Forelimb muscle (tissue), 1 donor: ENCODE measurements at regions not wholly inside any gene's neighbourhood (a gene's known extent, or its start where the extent isn't known, plus 50 kb on each side); places are given as distances from the start of the nearest gene placed in this dataset.
"Not testable (repeated sequence)": the region's sequence is repeated elsewhere in the genome, so short reads cannot be mapped to it uniquely, and the experiment has no call there.

Experiments used
- DNase-seq: peaks from one replicate; pipeline ENCODE4 v3.0.0-alpha.2; 2013; ENCODE audit warnings: low read depth

- no peak for DNase-seq
Observed at GRCh38 chr16:17747081-17747756, 276.5 kb upstream of the XYLT1 start.

DNA sequence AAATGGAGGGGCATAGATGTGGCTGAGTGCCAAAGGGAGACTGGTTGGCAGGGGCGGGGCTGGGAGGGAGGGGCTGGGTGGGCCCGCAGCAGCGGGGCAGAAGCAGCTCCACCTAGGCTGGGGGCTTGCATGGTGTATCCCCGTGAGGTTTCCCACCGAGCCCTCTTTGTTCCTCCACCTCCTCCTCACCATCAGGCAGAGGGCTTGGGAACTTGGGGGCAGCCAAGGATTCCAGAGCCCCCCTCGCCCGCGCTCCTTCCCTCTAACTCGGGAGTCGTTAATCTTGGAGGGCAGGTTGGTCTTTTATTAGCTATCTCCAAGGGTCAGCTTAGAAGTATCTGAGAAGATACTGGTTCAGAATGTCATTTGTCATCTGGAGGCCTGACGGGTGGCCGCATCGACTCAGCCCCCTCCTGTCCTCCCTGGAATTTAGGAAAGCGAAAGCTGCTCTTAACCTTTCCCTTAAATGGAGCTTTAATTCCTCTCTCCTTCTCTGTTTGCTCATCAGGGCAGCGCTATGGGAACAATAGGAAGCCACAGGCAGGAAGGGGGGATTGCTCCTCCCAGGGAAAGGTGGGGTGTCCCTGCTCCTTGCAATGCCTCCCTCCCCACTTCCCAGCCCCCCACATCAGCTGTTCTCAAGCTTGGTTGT is 274.3 kb upstream of the XYLT1 start:
- DNase-seq, result no peak

DNA sequence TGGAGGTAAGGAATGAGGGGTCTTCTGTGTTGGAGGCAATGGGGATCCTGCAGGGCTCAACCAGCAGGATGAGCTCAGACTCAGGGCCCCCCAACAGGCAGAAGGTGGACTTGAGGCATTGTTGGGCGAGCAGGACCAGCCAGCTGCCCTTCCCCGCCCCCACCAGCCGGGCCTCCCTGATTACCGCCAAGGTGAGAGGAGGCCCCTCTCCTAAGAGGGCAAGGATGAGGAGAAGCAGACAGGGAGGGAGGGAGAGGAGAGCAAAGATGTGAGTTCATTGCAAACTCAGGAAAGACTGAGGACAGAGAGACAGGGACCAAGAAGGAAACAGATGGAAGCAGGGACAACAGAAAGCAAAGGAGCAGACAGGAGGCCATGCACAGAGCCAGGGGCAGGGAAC is 272.8 kb upstream of the XYLT1 start:
- no peak for DNase-seq

- no peak for DNase-seq
Observed at GRCh38 chr16:17743158-17743557, 272.4 kb upstream of the XYLT1 start.

GRCh38 chr16:17735099-17735498 is 264.3 kb upstream of the XYLT1 start:
- not testable (repeated sequence) for DNase-seq

DNA sequence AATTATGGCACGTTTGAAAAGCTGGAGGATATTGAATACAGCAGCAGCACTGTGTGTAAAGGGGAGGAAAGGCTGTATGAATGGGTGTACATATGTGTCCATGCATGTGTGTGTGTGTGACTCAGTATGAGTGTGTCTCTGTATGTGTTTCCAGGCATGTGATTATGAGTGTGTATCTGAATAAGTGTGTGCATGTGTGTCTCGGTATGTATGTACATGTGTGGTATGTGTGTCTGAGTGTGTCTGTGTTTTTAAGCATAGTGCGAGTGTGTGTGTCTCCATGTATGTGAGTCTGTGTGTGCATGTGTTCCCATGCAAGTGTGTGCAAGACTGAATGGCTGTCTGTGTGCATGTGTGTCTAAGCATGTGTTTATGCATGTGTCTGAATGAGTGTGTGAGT is 259.1 kb upstream of the XYLT1 start:
- DNase-seq, result no peak

- no peak for DNase-seq
Observed at GRCh38 chr16:17728196-17728595, 257.4 kb upstream of the XYLT1 start.

DNA sequence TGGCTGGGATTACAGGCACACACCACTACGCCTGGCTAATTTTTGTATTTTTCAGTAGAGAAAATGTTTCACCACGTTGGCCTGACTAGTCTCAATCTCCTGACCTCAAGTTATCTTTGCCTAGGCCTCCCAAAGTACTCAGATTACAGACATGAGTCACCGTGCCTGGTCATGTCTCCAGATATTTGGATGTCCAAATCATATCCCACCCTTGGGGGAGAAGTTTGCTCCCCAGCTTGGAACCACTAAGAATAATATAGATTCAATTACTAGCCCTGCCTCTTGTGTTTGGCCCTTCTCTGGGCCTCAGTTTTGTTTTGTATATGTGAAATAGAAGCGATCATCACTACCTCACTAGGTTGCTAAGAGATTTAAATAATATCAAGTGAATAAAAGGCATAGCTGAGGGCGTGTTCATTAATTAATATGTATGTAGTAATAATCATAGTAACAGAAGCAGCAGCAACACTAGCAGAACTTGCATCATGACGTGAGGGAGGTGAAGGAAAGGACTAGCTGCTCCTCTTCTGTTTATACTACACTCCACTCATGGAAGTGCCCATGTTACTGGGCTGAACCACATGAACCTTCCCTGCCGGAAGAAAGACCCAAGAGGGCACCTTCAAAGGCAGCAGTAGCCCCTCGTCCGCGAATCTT is 253.6 kb upstream of the XYLT1 start:
- DNase-seq, result no peak

- DNase-seq, result no peak
Observed at GRCh38 chr16:17723531-17724134, 252.9 kb upstream of the XYLT1 start.

DNA sequence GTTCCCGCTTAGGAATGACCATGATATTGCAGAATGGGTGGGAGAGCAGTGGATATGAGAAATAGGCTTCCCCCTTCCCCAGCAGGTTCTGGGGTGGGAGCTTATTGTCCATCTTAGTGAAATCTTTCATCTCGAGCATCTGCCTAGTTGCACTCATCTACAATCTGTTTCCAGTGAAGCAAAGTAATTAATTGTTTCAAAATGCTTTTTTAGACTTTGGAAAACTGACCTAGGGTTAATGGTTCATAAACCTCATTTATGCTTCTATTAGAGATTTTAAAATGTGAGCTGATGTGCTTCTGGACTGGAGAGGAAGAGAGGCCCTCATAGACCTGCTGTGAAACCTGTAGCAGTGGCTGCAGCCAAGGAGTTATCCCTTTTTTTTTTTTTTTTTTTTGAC is 247.7 kb upstream of the XYLT1 start:
- DNase-seq, result no peak

GRCh38 chr16:17705847-17706246 is 235.1 kb upstream of the XYLT1 start:
- no peak for DNase-seq

DNA sequence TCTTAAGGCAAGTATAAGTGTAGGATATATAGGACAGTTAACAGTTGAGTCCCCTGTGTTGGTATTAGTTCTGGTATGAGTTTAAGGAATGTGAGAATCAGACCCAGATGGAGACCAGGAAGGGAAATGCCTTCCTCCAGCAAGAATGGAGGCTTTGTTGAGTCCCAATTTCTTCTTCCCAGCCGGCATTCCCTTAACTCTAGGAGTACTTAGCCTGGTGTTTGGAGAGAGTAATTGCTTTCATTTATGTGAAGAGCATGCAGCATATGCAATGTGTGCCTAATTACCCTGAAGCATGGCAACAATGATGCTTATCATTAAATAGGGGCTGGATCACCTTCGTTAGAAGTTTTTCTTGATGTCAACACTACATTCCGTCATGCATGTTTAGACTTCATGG is 225.9 kb upstream of the XYLT1 start:
- DNase-seq, result no peak

DNA sequence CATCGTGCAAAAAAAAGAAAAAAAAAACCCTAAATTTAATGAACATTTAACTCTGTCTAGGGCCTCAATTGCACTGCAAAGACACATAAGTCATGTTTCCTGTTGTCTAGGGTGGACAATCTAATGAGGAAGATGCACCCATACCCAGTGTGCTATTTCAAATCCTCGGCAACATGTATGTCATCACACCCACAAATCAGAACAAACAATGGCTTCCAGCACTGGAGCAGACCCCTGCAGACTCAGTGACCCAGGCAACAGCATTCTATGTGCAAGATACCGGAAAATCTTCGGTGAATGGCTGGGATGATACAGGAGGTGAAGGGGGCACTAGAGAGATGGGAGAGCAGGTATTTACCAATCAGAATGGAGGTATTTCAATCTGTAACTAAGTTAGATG is 221.7 kb upstream of the XYLT1 start:
- no peak for DNase-seq

DNA sequence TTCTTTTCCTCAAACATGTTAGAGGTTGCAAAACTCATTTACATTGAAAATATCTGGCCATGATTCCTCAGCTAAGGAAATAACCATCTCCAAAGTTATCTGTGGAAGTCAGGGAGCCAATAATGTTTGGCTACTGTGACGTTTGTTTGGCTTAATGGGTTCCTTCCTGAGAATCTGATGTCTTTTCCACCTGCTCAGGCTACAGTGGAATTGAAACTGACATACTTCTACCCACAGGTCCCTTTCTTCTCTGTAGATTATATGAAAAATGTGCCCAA is 221.1 kb upstream of the XYLT1 start:
- no peak for DNase-seq

DNA sequence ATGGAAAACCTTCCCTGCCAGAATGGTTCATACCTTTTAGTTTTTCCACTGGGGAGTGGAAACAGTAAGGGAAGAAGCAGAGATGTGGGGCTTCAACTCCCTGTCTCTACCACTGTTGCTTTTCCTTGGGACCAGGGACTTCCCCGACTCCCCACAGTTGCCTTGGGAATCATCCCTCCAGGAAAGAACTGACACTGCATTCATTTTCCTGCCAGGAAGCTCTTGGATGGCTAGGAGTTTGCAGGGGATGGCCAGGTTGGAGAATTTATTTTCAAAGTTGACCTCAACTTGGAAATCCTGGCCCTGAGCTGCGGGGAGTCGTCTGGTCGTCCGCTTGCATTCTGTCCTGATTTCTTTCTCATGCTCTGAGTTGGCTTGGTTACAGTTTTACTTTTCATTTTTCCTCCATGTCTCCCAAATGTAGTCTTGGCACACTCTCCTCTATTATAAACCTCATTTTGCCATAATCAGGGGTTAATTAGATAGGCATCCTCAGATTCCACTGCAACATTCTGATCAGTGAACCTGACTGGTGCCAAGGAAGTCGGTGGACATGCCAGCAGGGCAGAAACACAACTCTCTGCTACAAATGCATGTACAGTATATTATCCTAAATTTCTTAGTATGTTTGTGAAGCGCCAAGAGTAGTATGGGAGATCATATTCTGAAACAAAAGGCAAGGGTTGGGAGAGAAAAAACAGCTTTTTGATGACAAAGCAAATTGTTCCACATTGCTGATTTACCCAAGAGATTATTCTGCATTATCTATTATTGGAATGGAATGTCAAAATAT is 220.5 kb upstream of the XYLT1 start:
- DNase-seq, result no peak

- no peak for DNase-seq
Observed at GRCh38 chr16:17685447-17685846, 214.7 kb upstream of the XYLT1 start.

DNA sequence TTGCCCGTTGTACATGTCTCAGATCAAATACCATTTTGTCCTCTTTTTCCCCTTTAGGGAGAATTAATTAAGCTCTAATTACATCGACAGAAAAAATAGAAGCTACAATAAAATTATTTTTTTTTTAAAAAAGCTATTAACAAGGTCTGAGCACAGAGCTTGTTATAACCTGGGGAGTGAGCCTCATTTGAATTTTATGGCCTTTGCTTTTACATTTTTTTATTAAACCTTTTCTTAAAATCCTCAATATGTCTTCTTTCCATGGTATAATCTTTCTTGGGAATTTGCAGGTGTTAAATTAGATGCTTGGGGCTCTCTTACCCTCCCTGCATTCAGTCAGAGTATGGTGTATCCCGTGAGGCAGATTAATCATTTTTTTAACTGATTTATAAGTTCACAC is 212.5 kb upstream of the XYLT1 start:
- DNase-seq, result no peak

- DNase-seq, result no peak
Observed at GRCh38 chr16:17676171-17676570, 205.4 kb upstream of the XYLT1 start.

DNA sequence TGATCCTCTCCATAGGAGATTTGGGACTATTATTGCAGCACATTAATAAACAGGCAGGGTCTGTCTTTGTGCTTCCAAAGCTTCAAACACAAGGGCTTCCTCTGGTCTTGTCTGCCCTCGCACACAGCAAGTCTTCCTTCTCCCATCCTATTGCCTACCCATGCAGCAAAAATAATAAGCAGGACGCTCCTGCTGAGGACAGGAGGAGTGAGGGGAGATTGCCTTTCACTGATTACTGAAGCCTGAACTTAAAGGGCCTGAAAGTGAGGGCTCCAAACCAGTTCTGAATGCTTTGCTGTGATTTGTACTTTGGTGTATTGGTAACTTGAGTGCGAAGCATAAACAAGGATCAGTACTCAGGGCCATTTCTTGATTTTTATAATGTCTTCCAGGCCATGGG is 197.6 kb upstream of the XYLT1 start:
- DNase-seq, result no peak

- no peak for DNase-seq
Observed at GRCh38 chr16:17666293-17666692, 195.5 kb upstream of the XYLT1 start.

DNA sequence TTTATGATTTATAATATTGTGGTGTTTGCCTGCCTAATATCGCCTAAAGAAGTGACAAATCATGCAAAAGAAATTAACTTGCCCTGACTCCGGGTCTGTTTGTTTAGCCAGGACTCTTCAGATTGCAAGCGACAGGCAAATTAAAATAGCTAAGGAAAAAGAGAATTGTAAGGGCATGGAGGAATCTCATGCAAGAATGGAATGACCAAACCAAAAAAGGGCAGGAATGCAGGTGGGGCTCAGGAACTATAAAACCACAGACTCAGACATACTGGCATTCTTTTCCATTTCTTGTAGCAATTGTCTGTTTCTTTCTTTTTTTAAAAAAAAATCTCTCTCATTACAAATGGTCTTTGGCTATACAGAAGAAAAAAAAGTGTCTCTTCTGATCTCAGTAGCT is 188.1 kb upstream of the XYLT1 start:
- DNase-seq, result no peak

DNA sequence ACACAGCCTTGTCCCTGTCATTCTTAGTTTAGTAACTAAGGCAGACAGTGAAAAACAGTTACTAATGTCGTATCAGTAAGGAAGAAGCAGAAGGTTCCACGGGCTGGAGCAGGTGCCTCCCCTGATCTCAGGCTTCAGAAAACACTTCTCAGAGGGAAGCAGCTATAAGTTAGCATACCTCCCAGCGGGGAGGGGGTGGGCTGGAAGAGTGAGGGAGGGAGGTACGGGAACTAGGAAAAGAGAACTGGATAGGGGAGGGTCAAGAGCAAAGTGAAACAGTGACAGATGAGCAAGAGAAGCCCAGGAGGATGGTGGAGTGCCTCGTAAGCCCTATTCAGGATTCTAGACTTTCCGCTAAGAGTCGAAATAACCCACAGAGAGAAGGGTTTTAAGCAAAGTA is 186.3 kb upstream of the XYLT1 start:
- no peak for DNase-seq
